ENCODE measurements at regions not wholly inside any gene's neighbourhood (a gene's known extent, or its start where the extent isn't known, plus 50 kb on each side); places are given as distances from the start of the nearest gene placed in this dataset.
"Not testable (repeated sequence)": the region's sequence is repeated elsewhere in the genome, so short reads cannot be mapped to it uniquely, and the experiment has no call there.

GRCh38 chr7:65652669-65653068, 220.2 kb upstream of the VKORC1L1 start:
- not testable (repeated sequence) for TF ChIP-seq KDM5A, CHD2 (IDR thresholded peaks at IDR 0.05; ENCODE audit: low read length)

All from H1 (cell line).